ENCODE measurements at regions not wholly inside any gene's neighbourhood (a gene's known extent, or its start where the extent isn't known, plus 50 kb on each side); places are given as distances from the start of the nearest gene placed in this dataset.

DNA sequence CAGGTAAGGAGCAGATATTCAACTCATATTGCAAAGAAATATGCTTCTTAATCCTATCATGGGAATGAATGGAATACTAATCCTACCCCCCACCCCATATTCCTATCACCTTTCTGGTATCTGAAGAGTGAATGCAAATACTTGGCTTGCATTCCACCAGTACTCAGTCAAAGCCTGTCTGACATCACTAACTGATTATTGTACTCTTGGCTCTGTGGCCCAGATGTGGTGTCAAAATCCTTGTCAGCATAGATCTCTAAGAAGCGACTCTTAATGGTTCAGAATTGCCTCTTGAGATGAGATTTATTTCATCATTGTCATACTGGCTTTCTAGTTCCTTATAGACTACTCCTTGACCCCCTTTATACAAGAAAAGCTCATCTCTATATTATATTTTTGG lies 604.6 kb downstream of the ADGRL2 start:
- TF ChIP-seq EZH2 (IDR thresholded peaks at IDR 0.05; ENCODE audit: borderline replicate concordance, control insufficient read depth, low read depth, low read length): no peak
- no peak for TF ChIP-seq SREBF2 (IDR thresholded peaks at IDR 0.05; ENCODE audit: low read length)
- no peak for TF ChIP-seq RFX5 (IDR thresholded peaks at IDR 0.05; ENCODE audit: low read depth, low read length)
- no peak for TF ChIP-seq ZNF24 (IDR thresholded peaks at IDR 0.05)
- TF ChIP-seq CTCF (IDR thresholded peaks at IDR 0.05 in 2 of 3, conservative IDR thresholded peaks at IDR 0.05 in 1 of 3; ENCODE audit: control insufficient read depth in 2 of 3, extremely low read depth in 1 of 3, insufficient read depth in 1 of 3, low read depth in 3 of 3, low read length in 3 of 3): no peak
- no peak for TF ChIP-seq FOS (IDR thresholded peaks at IDR 0.05; ENCODE audit: borderline replicate concordance, extremely low read depth, insufficient read length)
- no peak for TF ChIP-seq SUZ12 (IDR thresholded peaks at IDR 0.05; ENCODE audit: unreplicated experiment)
- no peak for TF ChIP-seq CEBPB (IDR thresholded peaks at IDR 0.05; ENCODE audit: borderline replicate concordance in 1 of 2, low read depth in 2 of 2, low read length in 2 of 2)
- TF ChIP-seq POLR2A (IDR thresholded peaks at IDR 0.05; ENCODE audit: low read depth, low read length): no peak
